ENCODE measurements at regions not wholly inside any gene's neighbourhood (a gene's known extent, or its start where the extent isn't known, plus 50 kb on each side); places are given as distances from the start of the nearest gene placed in this dataset.

- no peak for TF ChIP-seq SP1 (CRISPR knock-in tag; conservative IDR thresholded peaks at IDR 0.05)
- TF ChIP-seq CTCF (IDR thresholded peaks at IDR 0.05), result no peak
- TF ChIP-seq IRF2 (CRISPR knock-in tag; IDR thresholded peaks at IDR 0.05; ENCODE audit: borderline replicate concordance, low read depth), result no peak
- TF ChIP-seq ZNF416 (CRISPR knock-in tag; IDR thresholded peaks at IDR 0.05), result no peak
- no peak for TF ChIP-seq E2F4 (CRISPR knock-in tag; IDR thresholded peaks at IDR 0.05; ENCODE audit: borderline replicate concordance, low read depth)
- no peak for TF ChIP-seq ESRRA (CRISPR knock-in tag; IDR thresholded peaks at IDR 0.05; ENCODE audit: borderline replicate concordance)
- TF ChIP-seq NR1H2 (CRISPR knock-in tag; IDR thresholded peaks at IDR 0.05), result no peak
- TF ChIP-seq STAT6 (CRISPR knock-in tag; conservative IDR thresholded peaks at IDR 0.05; ENCODE audit: low read depth), result no peak
- TF ChIP-seq E2F1 (CRISPR knock-in tag; IDR thresholded peaks at IDR 0.05), result no peak
Measured at GRCh38 chr12:125451408-125451807, 386.2 kb downstream of the AACS start.
